ENCODE measurements at regions not wholly inside any gene's neighbourhood (a gene's known extent, or its start where the extent isn't known, plus 50 kb on each side); places are given as distances from the start of the nearest gene placed in this dataset.
"Not testable (repeated sequence)": the region's sequence is repeated elsewhere in the genome, so short reads cannot be mapped to it uniquely, and the experiment has no call there.

DNA sequence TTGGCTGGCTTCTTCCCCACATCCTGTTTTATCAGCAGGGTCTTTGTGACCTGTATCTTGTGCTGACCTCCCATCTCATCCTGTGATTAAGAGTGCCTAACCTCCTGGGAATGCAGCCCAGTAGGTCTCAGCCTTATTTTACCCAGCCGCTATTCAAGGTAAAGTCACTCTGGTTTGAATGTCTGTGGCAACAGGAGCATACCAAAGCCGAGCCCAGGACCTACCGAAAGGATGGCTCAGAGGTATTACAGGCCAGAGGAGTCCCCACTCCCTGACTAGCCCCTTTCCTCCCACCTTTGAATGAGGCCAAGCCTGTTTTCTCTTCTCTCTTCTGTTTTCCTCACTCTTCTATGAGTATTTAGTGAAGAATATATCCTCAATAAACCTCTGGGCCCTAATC is 271.3 kb downstream of the OSTF1 start:
- 89% methylated on average over 3 of the region's 3 CpGs for WGBS
- TF ChIP-seq HNF4A (conservative IDR thresholded peaks at IDR 0.05) (no peak), YY1 (IDR thresholded peaks at IDR 0.05) (no peak), HNF4G (IDR thresholded peaks at IDR 0.05) (no peak), ZBTB33 (IDR thresholded peaks at IDR 0.05) (no peak)
- no peaks in the 10 kb centered on the region for H3K9me3 ChIP-seq (ENCODE audit: control insufficient read depth in 4 of 4, low read length in 3 of 4)

GRCh38 chr9:75360252-75360651 is 271.9 kb downstream of the OSTF1 start:
- Histone ChIP-seq H3K4me1 (ENCODE audit: control insufficient read depth in 4 of 4, insufficient read depth in 4 of 4, low read length in 3 of 4) (no peaks in the 10 kb centered on the region), H3K27ac (ENCODE audit: low read depth in 1 of 2, low read length in 2 of 2) (no peak overlapping the region), H3K27me3 (ENCODE audit: control insufficient read depth in 4 of 4, insufficient read depth in 4 of 4, low read length in 3 of 4) (no peaks in the 10 kb centered on the region), H3K9me3 (ENCODE audit: control insufficient read depth in 4 of 4, low read length in 3 of 4) (no peaks in the 10 kb centered on the region), H3K4me3 (ENCODE audit: low read depth in 1 of 3, low read length in 3 of 3) (no peak overlapping the region), H3K9ac (ENCODE audit: low read depth in 1 of 2, low read length in 2 of 2) (no peak overlapping the region), H3K36me3 (ENCODE audit: control insufficient read depth in 4 of 4, insufficient read depth in 3 of 4, low read depth in 1 of 4, low read length in 3 of 4) (no peaks in the 10 kb centered on the region)
- no peak for DNase-seq (ENCODE audit: low spot score)
- WGBS, result 89% methylated on average over 3 of the region's 3 CpGs
- no peak for TF ChIP-seq CTCF (IDR thresholded peaks at IDR 0.05; ENCODE audit: low read depth, low read length, missing input control)
- TF ChIP-seq RAD21 (IDR thresholded peaks at IDR 0.05), result no peak

More for the DNA sequence above, 271.3 kb downstream of the OSTF1 start:
- no peak for DNase-seq (ENCODE audit: low spot score)
- no peak overlapping the region for H3K4me3 ChIP-seq (ENCODE audit: low read depth in 1 of 3, low read length in 3 of 3)
- no peak overlapping the region for H3K27ac ChIP-seq (ENCODE audit: low read depth in 1 of 2, low read length in 2 of 2)
- H3K36me3 ChIP-seq (ENCODE audit: control insufficient read depth in 4 of 4, insufficient read depth in 3 of 4, low read depth in 1 of 4, low read length in 3 of 4), result no peaks in the 10 kb centered on the region
- H3K4me1 ChIP-seq (ENCODE audit: control insufficient read depth in 4 of 4, insufficient read depth in 4 of 4, low read length in 3 of 4), result no peaks in the 10 kb centered on the region
- no peaks in the 10 kb centered on the region for H3K27me3 ChIP-seq (ENCODE audit: control insufficient read depth in 4 of 4, insufficient read depth in 4 of 4, low read length in 3 of 4)
- no peak overlapping the region for H3K9ac ChIP-seq (ENCODE audit: low read depth in 1 of 2, low read length in 2 of 2)

GRCh38 chr9:75362446-75362845 is 274.1 kb downstream of the OSTF1 start:
- H3K27me3 ChIP-seq (ENCODE audit: control insufficient read depth in 4 of 4, insufficient read depth in 4 of 4, low read length in 3 of 4); DNase-seq (ENCODE audit: low spot score): not testable (repeated sequence)
- 78% methylated on average over 5 of the region's 5 CpGs for WGBS

GRCh38 chr9:75365196-75365595 is 276.9 kb downstream of the OSTF1 start:
- H3K36me3 ChIP-seq (ENCODE audit: control insufficient read depth in 4 of 4, insufficient read depth in 3 of 4, low read depth in 1 of 4, low read length in 3 of 4), result no peaks in the 10 kb centered on the region
- H3K4me1 ChIP-seq (ENCODE audit: control insufficient read depth in 4 of 4, insufficient read depth in 4 of 4, low read length in 3 of 4), result no peaks in the 10 kb centered on the region
- DNase-seq (ENCODE audit: low spot score), result no peak
- H3K9ac ChIP-seq (ENCODE audit: low read depth in 1 of 2, low read length in 2 of 2), result no peak overlapping the region
- no peaks in the 10 kb centered on the region for H3K27me3 ChIP-seq (ENCODE audit: control insufficient read depth in 4 of 4, insufficient read depth in 4 of 4, low read length in 3 of 4)
- no peak overlapping the region for H3K27ac ChIP-seq (ENCODE audit: low read depth in 1 of 2, low read length in 2 of 2)
- H3K4me3 ChIP-seq (ENCODE audit: low read depth in 1 of 3, low read length in 3 of 3), result no peak overlapping the region
- no peaks in the 10 kb centered on the region for H3K9me3 ChIP-seq (ENCODE audit: control insufficient read depth in 4 of 4, low read length in 3 of 4)
- 78% methylated on average over 1 of the region's 1 CpG for WGBS
- TF ChIP-seq CTCF (IDR thresholded peaks at IDR 0.05; ENCODE audit: low read depth, low read length, missing input control), result no peak
- TF ChIP-seq HNF4G (IDR thresholded peaks at IDR 0.05), result no peak
- no peak for TF ChIP-seq REST (IDR thresholded peaks at IDR 0.05)
- no peak for TF ChIP-seq GABPA (IDR thresholded peaks at IDR 0.05 in 1 of 2, conservative IDR thresholded peaks at IDR 0.05 in 1 of 2)
- TF ChIP-seq ATF3 (IDR thresholded peaks at IDR 0.05), result no peak
- no peak for TF ChIP-seq SP1 (IDR thresholded peaks at IDR 0.05)
- TF ChIP-seq HNF4A (conservative IDR thresholded peaks at IDR 0.05), result no peak
- no peak for TF ChIP-seq YY1 (IDR thresholded peaks at IDR 0.05)
- TF ChIP-seq NR2F2 (IDR thresholded peaks at IDR 0.05), result no peak
- no peak for TF ChIP-seq FOXA1 (IDR thresholded peaks at IDR 0.05)
- TF ChIP-seq RXRA (IDR thresholded peaks at IDR 0.05), result no peak

More at GRCh38 chr9:75362446-75362845, 274.1 kb downstream of the OSTF1 start:
- H3K9ac ChIP-seq (ENCODE audit: low read depth in 1 of 2, low read length in 2 of 2); H3K4me3 ChIP-seq (ENCODE audit: low read depth in 1 of 3, low read length in 3 of 3); H3K27ac ChIP-seq (ENCODE audit: low read depth in 1 of 2, low read length in 2 of 2); H3K36me3 ChIP-seq (ENCODE audit: control insufficient read depth in 4 of 4, insufficient read depth in 3 of 4, low read depth in 1 of 4, low read length in 3 of 4); H3K4me1 ChIP-seq (ENCODE audit: control insufficient read depth in 4 of 4, insufficient read depth in 4 of 4, low read length in 3 of 4); H3K9me3 ChIP-seq (ENCODE audit: control insufficient read depth in 4 of 4, low read length in 3 of 4): not testable (repeated sequence)

All from liver (tissue), 8 donors.